ENCODE measurements at regions not wholly inside any gene's neighbourhood (a gene's known extent, or its start where the extent isn't known, plus 50 kb on each side); places are given as distances from the start of the nearest gene placed in this dataset.

DNA sequence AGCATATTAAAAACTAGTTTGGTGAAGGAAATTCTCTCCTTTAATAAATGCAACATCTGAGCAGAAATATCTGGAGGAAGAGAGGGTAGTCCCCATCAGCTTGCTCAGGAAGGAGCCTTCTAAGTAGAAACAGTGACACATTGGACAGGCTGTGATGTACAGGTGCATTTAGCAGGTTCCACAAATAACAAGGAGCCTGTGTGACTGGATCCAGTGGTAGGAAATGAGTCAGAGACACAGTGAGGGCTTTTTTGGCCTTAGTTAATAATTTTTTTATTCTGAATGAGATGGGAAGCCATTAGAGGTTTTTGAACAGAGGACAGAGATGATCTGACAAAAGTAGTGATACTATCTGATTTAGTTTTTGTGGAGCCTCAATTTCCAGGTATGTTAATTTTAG lies 738.9 kb upstream of the PTBP2 start:
- no peak for DNase-seq (ENCODE audit: low read depth in 2 of 3, low spot score in 2 of 3)

DNA sequence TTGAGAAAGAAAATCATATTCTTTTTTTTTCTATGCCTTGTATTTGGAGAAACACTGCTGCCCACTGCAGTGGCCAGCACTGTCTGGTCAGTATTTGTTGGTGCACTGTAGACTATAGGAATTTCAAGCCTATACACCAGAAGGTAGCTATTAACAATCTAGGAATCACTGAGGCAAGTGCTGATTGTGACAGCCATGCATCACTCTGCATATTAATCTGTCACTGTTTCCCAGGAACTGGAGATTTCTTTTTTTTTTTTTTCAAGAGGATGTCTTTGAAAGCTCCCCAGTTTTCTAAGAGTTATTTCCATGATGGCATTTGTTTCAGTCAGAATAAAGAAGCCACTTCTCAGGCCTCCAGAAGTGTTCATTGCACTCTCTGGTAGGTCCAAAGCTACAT lies 737.8 kb upstream of the PTBP2 start:
- DNase-seq (ENCODE audit: low read depth in 2 of 3, low spot score in 2 of 3): no peak

DNA sequence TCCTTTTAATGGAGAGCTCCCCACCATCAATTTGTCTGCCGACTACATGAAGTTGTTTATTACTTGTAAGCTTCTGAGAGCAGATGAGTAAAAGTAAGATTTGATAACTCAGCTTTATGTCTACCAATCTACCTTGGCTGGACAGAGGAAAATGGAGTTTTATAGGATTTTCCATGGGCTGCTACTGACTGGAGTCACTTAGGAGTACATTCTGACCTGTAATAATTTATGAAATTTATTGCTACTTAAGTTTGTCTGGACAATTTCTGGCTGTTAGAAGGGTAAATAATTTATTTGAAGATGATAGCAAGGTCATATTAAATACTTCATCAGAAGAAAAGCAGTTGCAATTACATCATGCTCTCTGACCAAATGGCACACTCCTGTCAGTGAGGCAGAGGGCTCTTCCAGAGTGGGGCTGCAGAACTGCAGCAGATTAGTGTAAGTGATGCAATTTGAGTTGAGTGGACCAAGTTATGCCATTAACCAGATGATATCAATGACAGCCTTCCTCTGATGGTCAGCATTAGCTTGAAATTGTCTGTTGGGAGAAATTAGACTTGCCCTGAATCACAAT lies 736.7 kb upstream of the PTBP2 start:
- no peak for DNase-seq (ENCODE audit: low read depth in 2 of 3, low spot score in 2 of 3)

DNA sequence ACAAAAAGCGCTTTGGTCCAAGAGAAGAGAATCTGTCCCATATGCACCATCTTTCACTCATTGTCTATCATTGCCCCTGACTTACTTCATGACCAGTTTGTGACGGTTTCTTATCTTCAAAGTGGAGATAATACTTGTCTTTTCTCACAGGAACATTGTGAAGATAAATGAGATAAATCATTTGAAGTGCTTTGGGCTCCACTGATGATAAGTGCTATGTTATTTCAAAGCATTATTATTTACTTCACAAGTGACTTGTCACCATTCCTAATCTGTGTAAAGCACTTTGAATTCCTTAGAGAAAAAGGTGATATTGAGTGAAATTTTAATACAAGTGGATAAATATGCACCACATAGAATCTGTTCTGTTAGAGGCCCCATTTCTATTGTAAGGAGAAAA lies 731.6 kb upstream of the PTBP2 start:
- DNase-seq (ENCODE audit: low read depth in 2 of 3, low spot score in 2 of 3): no peak

DNA sequence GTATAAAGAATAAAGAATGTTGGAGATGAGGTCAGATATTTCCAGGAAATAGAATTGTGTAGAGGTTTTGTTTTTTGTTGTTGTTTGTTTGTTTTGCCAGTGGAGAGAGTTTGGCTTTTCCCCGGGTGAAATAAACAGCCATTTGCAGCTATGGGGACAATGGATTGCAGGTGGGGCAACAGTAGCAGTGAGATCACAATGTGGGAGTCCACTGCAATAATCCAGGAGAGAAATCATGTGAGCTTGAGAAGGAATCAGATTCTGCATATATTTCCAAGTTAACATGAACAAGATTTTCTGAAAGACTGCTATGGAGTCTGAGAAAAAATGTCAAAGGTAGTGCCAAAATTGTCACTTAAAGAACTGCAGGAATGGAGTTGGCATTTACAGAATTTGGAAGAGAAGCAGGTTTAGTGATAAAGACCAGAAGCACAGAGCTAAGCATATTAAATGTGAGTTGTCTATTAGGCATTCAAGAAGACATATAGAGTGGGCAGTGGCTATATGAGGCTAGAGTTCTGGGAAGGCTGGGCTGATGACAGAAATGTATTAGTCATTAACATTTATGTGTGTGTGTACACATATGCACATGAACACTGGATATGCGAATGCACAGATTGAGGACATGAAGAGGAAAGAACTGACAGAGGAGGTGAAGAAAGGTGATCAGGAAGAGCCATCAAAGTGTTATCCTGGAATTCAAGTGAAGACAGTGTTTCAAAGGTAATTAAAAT lies 729.6 kb upstream of the PTBP2 start:
- no peak for DNase-seq (ENCODE audit: low read depth in 2 of 3, low spot score in 2 of 3)

DNA sequence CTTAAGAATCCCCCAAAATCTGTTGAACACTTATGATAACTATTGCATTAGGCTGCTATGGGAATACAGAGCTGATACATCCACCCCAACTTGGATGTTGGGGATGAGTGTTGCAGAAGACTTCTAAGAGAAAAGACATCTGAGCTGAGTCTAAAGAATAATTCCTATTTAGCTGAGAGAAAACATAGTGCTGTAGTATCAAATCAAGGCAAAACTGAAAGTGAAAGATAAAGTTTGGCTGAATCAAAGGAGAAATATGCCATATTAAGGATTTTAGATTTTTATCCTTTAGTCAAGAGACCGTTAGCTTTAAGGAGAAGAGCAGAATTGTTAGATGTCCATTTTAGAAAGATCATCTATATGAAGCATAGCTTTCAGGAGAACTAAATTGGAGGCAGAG lies 726.9 kb upstream of the PTBP2 start:
- DNase-seq (ENCODE audit: low read depth in 2 of 3, low spot score in 2 of 3): no peak

DNA sequence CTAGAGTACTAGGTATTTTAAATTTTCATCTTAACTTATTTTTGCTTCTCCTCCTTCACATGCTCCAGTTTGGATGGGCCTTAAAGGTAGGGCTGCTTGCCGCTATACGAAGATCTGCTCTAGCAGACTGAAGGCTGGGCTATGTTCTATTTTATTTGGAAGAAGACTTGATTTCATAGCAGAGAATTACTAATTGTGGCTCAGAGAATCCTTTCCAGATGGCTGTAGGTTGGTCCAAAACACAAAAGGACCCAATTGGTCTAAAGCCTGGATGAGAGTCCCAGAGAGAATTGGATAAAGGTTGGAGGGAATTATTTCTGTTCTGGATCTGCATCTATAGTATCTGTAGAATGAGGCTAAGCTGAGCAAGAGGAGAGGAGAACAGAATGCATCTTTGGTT lies 719.4 kb upstream of the PTBP2 start:
- DNase-seq (ENCODE audit: low read depth in 2 of 3, low spot score in 2 of 3): no peak

DNA sequence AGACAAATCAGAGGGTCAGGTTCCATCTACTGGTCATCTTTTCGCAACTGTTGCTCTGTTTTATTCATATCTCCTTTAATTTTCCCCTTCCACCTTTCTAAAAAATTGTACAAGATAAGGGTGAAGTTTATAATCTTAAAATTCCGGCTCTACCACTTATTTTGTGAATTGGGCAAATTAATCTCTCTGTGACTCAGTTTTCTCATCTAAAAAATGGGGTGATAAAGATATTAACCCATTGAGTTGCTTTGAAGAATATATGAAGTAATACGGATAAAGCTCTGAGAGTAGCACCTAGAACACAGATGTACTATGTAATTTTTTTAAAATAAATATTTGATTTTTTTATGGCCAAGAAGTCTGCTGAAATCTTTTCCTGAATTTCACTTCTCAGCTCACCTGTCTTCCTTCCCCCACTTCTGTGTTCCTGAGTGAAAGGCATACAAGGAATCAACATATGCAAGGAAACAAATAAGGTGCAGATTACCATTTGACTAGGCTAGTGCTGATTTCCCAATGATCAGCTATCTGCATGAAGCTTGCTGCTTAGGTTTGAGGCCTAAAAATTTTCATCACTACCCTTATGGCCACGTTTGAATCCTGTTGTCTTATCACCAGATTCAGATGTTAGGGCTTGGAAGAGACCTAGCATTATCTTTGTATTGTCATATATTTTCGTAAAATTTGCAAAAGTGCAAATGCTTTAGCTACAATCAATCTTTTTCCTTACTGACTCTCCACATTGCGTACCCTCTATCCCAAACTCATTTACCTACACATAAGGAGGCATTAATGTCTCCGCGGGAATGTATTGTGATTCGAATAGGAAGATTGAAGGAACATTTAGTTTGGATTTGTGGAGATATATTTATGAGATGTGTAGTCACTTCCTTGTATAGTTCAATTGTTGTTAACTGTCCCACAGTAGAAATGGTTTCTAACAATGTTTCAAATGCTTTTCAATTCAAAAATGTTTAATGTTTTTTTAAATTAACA lies 718.3 kb upstream of the PTBP2 start:
- no peak for DNase-seq (ENCODE audit: low read depth in 2 of 3, low spot score in 2 of 3)

DNA sequence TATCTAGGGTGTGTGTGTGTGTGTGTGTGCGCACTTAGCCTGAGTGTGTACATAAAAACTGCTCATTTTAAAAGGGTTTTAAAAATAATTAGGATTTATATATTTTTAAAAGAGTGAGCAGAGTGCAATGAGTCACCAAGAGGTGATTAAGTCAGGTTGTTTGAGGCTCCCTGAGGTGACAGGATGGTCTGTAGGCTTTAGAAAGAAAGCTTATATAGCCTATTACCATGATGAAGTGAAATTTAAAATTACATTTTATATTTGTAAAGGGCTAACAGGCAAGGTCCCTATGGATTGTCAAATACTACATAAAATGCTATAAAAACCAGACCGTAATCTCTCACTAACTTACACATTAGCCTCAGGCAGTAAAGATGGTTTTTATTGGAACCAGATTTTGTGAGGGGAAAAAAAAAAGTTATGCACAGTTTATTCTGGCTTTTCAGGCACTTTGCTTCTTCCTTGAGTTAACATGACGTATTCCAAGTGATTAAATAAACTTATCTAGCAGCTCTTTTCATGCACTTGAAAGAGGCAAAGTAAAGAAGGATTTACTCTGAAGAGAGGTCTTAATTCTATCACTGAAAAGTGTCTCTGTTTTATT lies 711.7 kb upstream of the PTBP2 start:
- DNase-seq (ENCODE audit: low read depth in 2 of 3, low spot score in 2 of 3): no peak

DNA sequence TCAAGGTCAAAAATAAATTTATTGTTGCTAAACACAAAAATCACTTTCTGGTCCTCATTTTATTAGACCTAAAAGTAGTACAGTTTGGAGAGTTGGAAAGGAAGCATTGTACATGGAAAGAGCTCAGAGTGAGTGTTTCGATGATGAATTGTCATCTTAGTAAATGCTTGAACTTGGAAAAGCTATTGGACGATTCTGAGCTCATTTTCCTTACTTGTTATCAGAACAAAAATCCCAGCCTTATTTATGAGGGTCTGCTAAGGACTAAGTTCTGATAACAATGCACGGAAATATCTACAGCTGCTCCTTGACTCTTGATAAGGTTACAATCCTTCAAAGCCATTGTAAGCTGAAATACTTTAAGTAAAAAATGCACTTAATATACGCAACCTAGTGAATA lies 710.0 kb upstream of the PTBP2 start:
- DNase-seq (ENCODE audit: low read depth in 2 of 3, low spot score in 2 of 3): no peak

DNA sequence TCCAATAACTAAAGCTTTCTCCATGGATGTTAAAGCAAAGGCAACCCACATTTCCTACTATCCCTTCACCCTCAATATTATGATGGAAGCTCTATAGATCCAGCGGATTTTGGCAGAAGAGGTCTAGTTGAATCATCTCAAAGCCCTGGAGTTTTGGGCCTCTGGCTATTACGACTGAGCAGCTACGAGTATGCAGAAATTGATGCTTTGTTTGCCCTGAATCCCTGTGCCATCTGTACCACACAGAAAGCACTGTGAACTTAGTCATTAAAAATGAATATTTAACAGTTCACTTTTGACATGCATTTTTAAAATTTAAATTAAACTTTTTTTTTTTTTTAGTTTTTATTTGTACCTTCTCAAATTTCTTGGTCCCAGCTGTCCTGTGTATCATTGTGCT lies 705.4 kb upstream of the PTBP2 start:
- no peak for DNase-seq (ENCODE audit: low read depth in 2 of 3, low spot score in 2 of 3)

DNA sequence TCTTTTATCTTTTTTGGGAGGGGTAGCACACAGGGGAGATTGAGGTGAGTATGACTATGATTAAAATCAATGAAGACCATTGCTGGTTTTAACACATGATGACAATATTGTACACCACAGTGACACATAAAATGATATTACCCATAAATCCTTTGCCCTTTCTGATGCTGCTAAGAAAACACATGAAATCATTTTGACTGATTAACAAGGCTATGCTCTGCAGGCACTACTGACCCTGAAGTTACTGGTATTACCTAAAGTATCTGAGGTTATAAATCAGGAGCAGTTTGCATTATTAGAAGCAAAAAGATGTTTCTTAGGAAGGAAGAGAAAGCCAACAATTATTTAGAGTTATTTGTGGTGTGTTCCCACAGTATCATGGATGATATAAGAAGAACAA lies 701.2 kb upstream of the PTBP2 start:
- DNase-seq (ENCODE audit: low read depth in 2 of 3, low spot score in 2 of 3): no peak

DNA sequence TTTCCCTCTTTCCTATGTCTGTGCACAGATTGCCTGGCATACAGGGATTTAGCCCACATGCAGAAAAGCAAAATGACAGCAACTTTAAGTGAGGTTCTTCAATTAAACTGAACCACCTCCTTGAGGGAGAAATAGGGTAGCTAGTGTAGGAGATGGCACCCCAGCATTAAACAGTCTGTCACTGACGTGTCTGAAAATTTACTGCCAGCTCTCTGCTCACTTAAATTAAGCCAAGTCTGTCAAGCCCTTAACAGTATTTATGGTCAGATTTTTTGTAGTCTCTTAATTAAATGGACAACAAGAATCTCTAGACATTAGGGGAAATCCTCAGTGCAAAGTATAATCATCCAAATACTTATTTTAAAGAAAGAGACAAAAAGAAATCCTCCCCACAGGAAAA lies 696.5 kb upstream of the PTBP2 start:
- no peak for DNase-seq (ENCODE audit: low read depth in 2 of 3, low spot score in 2 of 3)

DNA sequence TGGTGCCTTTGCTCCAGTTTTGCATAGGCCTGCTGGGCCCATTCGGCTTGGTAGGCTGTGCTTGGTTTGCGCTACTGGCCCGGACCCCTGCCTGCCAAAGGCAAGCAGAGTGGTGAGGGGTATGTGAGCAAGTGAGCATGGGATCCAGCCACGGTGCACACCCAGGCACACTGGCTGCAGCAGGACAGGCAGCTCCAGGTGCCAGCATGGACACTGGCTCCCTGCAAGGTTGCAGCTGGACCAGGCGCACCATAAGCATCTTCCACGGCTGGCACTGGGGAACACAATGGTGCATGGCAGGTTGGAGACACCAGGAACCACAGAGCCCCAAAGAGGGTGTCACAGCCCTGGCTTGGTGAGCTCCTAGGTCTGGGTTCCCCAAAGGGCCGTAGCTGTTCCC lies 693.5 kb upstream of the PTBP2 start:
- no peak for DNase-seq (ENCODE audit: low read depth in 2 of 3, low spot score in 2 of 3)

DNA sequence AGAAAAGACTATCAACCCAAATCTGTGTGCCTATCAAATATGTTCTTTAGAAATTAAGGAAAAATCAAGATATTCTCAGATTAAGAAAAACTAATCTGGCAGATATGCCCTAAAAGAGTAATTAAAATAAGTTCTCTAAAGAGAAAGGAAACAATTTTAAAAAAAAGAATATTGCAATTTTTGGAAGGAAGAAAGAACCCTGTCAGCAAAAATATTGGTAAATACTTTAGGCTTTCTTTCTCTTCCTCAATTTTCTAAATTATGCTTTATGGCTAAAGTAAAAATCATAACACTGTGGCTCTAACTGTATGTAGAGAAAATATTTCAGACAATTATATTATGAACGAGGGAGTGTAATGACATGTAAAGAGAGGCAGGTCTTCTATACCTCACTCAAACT lies 691.3 kb upstream of the PTBP2 start:
- DNase-seq (ENCODE audit: low read depth in 2 of 3, low spot score in 2 of 3): no peak

DNA sequence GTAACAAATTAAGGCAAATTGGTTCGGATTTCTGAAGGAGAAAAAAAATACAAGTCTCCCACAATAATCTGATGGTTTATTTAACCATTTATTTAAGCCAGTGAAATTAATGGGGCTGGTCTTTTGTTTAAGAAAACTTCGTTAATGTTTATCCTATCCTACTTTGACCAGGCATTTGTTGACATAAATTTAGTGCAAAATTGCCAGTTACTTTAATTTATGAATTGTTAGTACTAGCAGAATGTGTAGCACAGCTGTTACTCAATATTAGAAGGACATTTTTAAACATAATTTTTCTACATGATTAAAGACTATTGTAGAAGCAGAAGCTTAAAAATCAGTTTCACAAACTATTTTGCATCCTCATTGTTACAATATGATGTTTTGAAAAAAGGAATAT lies 687.6 kb upstream of the PTBP2 start:
- no peak for DNase-seq (ENCODE audit: low read depth in 2 of 3, low spot score in 2 of 3)

DNA sequence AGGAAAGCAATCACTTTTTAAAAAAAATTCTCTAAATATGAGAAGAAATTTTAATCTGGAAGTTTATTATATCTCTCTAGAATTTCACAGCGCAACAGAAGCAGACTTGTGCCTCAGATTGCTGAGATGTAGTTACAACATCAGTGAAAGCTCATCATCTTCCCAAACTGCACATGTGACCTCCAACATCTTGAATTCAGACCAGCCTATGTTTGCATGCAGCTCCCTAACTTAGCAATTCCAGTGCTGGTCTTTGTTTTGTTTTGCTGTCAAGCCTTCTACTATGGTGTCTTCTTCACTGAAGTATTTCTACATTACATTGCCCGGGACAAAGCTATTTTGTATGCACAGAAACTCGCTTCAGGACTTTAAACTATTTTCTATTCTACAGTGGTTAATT lies 684.8 kb upstream of the PTBP2 start:
- no peak for DNase-seq (ENCODE audit: low read depth in 2 of 3, low spot score in 2 of 3)

DNA sequence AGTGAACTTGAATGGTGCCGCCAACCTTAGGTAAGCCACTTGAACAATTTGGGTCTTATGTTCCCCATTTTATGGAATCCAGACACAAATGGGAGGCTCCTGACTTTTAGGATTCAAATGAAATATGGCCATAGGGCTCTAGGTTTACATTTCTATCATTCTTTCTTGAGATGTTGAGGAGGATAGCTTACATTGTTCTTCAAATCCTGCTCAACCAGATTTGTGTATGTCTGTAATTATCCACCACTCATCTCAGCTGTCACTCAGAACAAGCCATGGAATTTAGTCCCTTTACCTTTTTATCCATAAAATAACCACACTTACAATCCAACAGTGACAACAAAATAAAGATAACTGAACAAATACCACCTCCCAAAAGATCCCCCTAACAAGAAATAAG lies 682.9 kb upstream of the PTBP2 start:
- DNase-seq (ENCODE audit: low read depth in 2 of 3, low spot score in 2 of 3): no peak

DNA sequence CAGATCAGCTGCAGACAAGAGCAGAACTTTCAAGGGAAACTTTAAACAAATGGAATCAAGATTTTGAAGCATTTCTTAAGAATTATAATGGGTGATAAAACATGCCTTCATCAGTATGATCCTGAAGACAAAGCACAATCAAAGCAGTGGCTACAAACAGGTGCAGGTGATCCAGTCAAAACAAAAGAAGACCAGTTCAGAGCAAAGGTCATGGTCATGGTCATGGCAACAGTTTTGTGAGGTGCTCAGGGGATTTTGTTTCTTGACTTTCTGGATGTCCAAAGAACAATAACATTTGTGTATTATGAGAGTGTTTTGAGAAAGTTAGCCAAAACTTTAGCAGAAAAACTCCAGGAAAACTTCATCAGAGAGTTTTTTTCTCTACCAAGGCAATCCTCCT lies 681.7 kb upstream of the PTBP2 start:
- no peak for DNase-seq (ENCODE audit: low read depth in 2 of 3, low spot score in 2 of 3)

DNA sequence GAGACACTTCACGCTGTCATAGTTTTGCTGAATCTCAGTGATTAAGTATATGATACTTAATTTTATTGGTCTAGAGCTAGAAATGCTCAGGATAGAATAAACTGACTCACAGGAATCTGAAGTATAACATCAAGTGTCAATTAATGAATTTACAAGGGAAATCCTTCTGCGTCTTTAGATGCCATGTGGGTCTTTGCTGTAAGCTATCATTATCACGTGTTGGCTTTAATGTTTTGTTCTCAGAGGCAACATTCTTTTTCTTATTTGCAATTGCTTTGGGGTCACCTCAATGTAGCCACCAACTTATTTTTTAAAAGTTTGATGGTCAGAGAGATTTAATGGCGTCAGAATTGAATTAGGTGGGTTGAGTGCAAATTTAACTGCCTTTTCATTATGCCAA lies 680.1 kb upstream of the PTBP2 start:
- DNase-seq (ENCODE audit: low read depth in 2 of 3, low spot score in 2 of 3): no peak

DNA sequence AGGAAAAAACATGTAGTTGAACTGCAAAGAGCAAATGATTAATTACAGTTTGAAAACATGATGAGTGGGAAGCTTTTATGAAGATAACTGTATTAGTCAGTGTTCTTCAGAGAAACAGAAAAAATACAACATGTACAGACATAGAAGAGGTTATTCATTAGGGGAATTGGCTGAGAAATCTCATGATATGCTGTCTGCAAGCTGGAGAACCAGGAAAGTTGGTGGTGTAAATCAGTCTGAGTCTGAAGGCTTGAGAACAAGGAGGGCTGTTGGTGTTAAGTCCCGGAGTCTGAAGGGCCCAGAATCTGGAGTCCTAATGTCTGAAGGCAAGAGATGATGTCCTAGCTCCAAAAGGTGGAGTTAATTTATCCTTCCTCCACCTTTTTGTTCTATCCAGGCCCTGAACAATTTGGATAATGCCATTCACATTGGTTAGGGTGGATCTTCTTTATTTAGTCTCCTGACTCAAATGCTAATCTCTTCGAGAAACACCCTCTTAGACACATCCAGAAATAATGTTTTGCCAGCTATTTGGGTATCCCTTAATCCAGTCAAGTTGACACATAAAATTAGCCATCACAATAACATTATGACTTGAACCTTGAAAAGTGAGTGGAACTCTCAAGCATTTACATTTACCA lies 672.9 kb upstream of the PTBP2 start:
- DNase-seq (ENCODE audit: low read depth in 2 of 3, low spot score in 2 of 3): no peak
